ENCODE measurements at regions not wholly inside any gene's neighbourhood (a gene's known extent, or its start where the extent isn't known, plus 50 kb on each side); places are given as distances from the start of the nearest gene placed in this dataset.
"Not testable (repeated sequence)": the region's sequence is repeated elsewhere in the genome, so short reads cannot be mapped to it uniquely, and the experiment has no call there.

- not testable (repeated sequence) for H3K9ac ChIP-seq (ENCODE audit: low read length in 5 of 5); H3K27me3 ChIP-seq (ENCODE audit: control insufficient read depth in 5 of 5, insufficient read depth in 4 of 5, low read length in 5 of 5); H3K36me3 ChIP-seq (ENCODE audit: control insufficient read depth in 5 of 5, insufficient read depth in 5 of 5, low read length in 5 of 5); H3K4me1 ChIP-seq (ENCODE audit: control insufficient read depth in 5 of 5, insufficient read depth in 5 of 5, low read length in 5 of 5); H3K4me3 ChIP-seq (ENCODE audit: low read depth in 1 of 5, low read length in 5 of 5); H3K27ac ChIP-seq (ENCODE audit: low read depth, low read length); H3K9me3 ChIP-seq (ENCODE audit: control insufficient read depth in 5 of 5, low read length in 5 of 5)
Measured at GRCh38 chr2:91508816-91509215, 2817.3 kb downstream of the RPIA start.

- not testable (repeated sequence) for H3K9me3 ChIP-seq (ENCODE audit: control insufficient read depth in 5 of 5, low read length in 5 of 5); H3K9ac ChIP-seq (ENCODE audit: low read length in 5 of 5); H3K27me3 ChIP-seq (ENCODE audit: control insufficient read depth in 5 of 5, insufficient read depth in 4 of 5, low read length in 5 of 5); H3K36me3 ChIP-seq (ENCODE audit: control insufficient read depth in 5 of 5, insufficient read depth in 5 of 5, low read length in 5 of 5); H3K4me3 ChIP-seq (ENCODE audit: low read depth in 1 of 5, low read length in 5 of 5); H3K4me1 ChIP-seq (ENCODE audit: control insufficient read depth in 5 of 5, insufficient read depth in 5 of 5, low read length in 5 of 5); H3K27ac ChIP-seq (ENCODE audit: low read depth, low read length)
Measured at GRCh38 chr2:91509276-91509675, 2817.8 kb downstream of the RPIA start.

- H3K4me3 ChIP-seq (ENCODE audit: low read depth in 1 of 5, low read length in 5 of 5); H3K9me3 ChIP-seq (ENCODE audit: control insufficient read depth in 5 of 5, low read length in 5 of 5); H3K4me1 ChIP-seq (ENCODE audit: control insufficient read depth in 5 of 5, insufficient read depth in 5 of 5, low read length in 5 of 5); H3K9ac ChIP-seq (ENCODE audit: low read length in 5 of 5); H3K27ac ChIP-seq (ENCODE audit: low read depth, low read length); H3K27me3 ChIP-seq (ENCODE audit: control insufficient read depth in 5 of 5, insufficient read depth in 4 of 5, low read length in 5 of 5); H3K36me3 ChIP-seq (ENCODE audit: control insufficient read depth in 5 of 5, insufficient read depth in 5 of 5, low read length in 5 of 5): not testable (repeated sequence)
Measured at GRCh38 chr2:91511166-91511565, 2819.7 kb downstream of the RPIA start.

- H3K4me1 ChIP-seq (ENCODE audit: control insufficient read depth in 5 of 5, insufficient read depth in 5 of 5, low read length in 5 of 5); H3K9ac ChIP-seq (ENCODE audit: low read length in 5 of 5); H3K36me3 ChIP-seq (ENCODE audit: control insufficient read depth in 5 of 5, insufficient read depth in 5 of 5, low read length in 5 of 5); H3K27me3 ChIP-seq (ENCODE audit: control insufficient read depth in 5 of 5, insufficient read depth in 4 of 5, low read length in 5 of 5); H3K27ac ChIP-seq (ENCODE audit: low read depth, low read length); H3K9me3 ChIP-seq (ENCODE audit: control insufficient read depth in 5 of 5, low read length in 5 of 5); H3K4me3 ChIP-seq (ENCODE audit: low read depth in 1 of 5, low read length in 5 of 5): not testable (repeated sequence)
Measured at GRCh38 chr2:91515966-91516365, 2824.5 kb downstream of the RPIA start.

GRCh38 chr2:91516669-91517068 is 2825.2 kb downstream of the RPIA start:
- H3K36me3 ChIP-seq (ENCODE audit: control insufficient read depth in 5 of 5, insufficient read depth in 5 of 5, low read length in 5 of 5); H3K9ac ChIP-seq (ENCODE audit: low read length in 5 of 5); H3K4me1 ChIP-seq (ENCODE audit: control insufficient read depth in 5 of 5, insufficient read depth in 5 of 5, low read length in 5 of 5); H3K27me3 ChIP-seq (ENCODE audit: control insufficient read depth in 5 of 5, insufficient read depth in 4 of 5, low read length in 5 of 5); H3K9me3 ChIP-seq (ENCODE audit: control insufficient read depth in 5 of 5, low read length in 5 of 5); H3K4me3 ChIP-seq (ENCODE audit: low read depth in 1 of 5, low read length in 5 of 5); H3K27ac ChIP-seq (ENCODE audit: low read depth, low read length): not testable (repeated sequence)

GRCh38 chr2:91517846-91518245 is 2826.4 kb downstream of the RPIA start:
- not testable (repeated sequence) for H3K4me1 ChIP-seq (ENCODE audit: control insufficient read depth in 5 of 5, insufficient read depth in 5 of 5, low read length in 5 of 5); H3K36me3 ChIP-seq (ENCODE audit: control insufficient read depth in 5 of 5, insufficient read depth in 5 of 5, low read length in 5 of 5); H3K27me3 ChIP-seq (ENCODE audit: control insufficient read depth in 5 of 5, insufficient read depth in 4 of 5, low read length in 5 of 5); H3K4me3 ChIP-seq (ENCODE audit: low read depth in 1 of 5, low read length in 5 of 5); H3K27ac ChIP-seq (ENCODE audit: low read depth, low read length); H3K9me3 ChIP-seq (ENCODE audit: control insufficient read depth in 5 of 5, low read length in 5 of 5); H3K9ac ChIP-seq (ENCODE audit: low read length in 5 of 5)

GRCh38 chr2:91518361-91518981 is 2827.0 kb downstream of the RPIA start:
- not testable (repeated sequence) for H3K4me3 ChIP-seq (ENCODE audit: low read depth in 1 of 5, low read length in 5 of 5); H3K27me3 ChIP-seq (ENCODE audit: control insufficient read depth in 5 of 5, insufficient read depth in 4 of 5, low read length in 5 of 5); H3K27ac ChIP-seq (ENCODE audit: low read depth, low read length); H3K9me3 ChIP-seq (ENCODE audit: control insufficient read depth in 5 of 5, low read length in 5 of 5); H3K36me3 ChIP-seq (ENCODE audit: control insufficient read depth in 5 of 5, insufficient read depth in 5 of 5, low read length in 5 of 5); H3K4me1 ChIP-seq (ENCODE audit: control insufficient read depth in 5 of 5, insufficient read depth in 5 of 5, low read length in 5 of 5); H3K9ac ChIP-seq (ENCODE audit: low read length in 5 of 5)

- H3K4me1 ChIP-seq (ENCODE audit: control insufficient read depth in 5 of 5, insufficient read depth in 5 of 5, low read length in 5 of 5); H3K36me3 ChIP-seq (ENCODE audit: control insufficient read depth in 5 of 5, insufficient read depth in 5 of 5, low read length in 5 of 5); H3K9me3 ChIP-seq (ENCODE audit: control insufficient read depth in 5 of 5, low read length in 5 of 5); H3K9ac ChIP-seq (ENCODE audit: low read length in 5 of 5); H3K27me3 ChIP-seq (ENCODE audit: control insufficient read depth in 5 of 5, insufficient read depth in 4 of 5, low read length in 5 of 5); H3K27ac ChIP-seq (ENCODE audit: low read depth, low read length); H3K4me3 ChIP-seq (ENCODE audit: low read depth in 1 of 5, low read length in 5 of 5): not testable (repeated sequence)
Measured at GRCh38 chr2:91519359-91519758, 2827.9 kb downstream of the RPIA start.

GRCh38 chr2:91519914-91520313 is 2828.4 kb downstream of the RPIA start:
- H3K4me1 ChIP-seq (ENCODE audit: control insufficient read depth in 5 of 5, insufficient read depth in 5 of 5, low read length in 5 of 5); H3K27me3 ChIP-seq (ENCODE audit: control insufficient read depth in 5 of 5, insufficient read depth in 4 of 5, low read length in 5 of 5); H3K4me3 ChIP-seq (ENCODE audit: low read depth in 1 of 5, low read length in 5 of 5); H3K27ac ChIP-seq (ENCODE audit: low read depth, low read length); H3K36me3 ChIP-seq (ENCODE audit: control insufficient read depth in 5 of 5, insufficient read depth in 5 of 5, low read length in 5 of 5); H3K9ac ChIP-seq (ENCODE audit: low read length in 5 of 5); H3K9me3 ChIP-seq (ENCODE audit: control insufficient read depth in 5 of 5, low read length in 5 of 5): not testable (repeated sequence)

GRCh38 chr2:91520523-91520922 is 2829.1 kb downstream of the RPIA start:
- not testable (repeated sequence) for H3K27ac ChIP-seq (ENCODE audit: low read depth, low read length); H3K9me3 ChIP-seq (ENCODE audit: control insufficient read depth in 5 of 5, low read length in 5 of 5); H3K36me3 ChIP-seq (ENCODE audit: control insufficient read depth in 5 of 5, insufficient read depth in 5 of 5, low read length in 5 of 5); H3K4me1 ChIP-seq (ENCODE audit: control insufficient read depth in 5 of 5, insufficient read depth in 5 of 5, low read length in 5 of 5); H3K9ac ChIP-seq (ENCODE audit: low read length in 5 of 5); H3K27me3 ChIP-seq (ENCODE audit: control insufficient read depth in 5 of 5, insufficient read depth in 4 of 5, low read length in 5 of 5); H3K4me3 ChIP-seq (ENCODE audit: low read depth in 1 of 5, low read length in 5 of 5)

GRCh38 chr2:91520972-91521535 is 2829.6 kb downstream of the RPIA start:
- not testable (repeated sequence) for H3K4me1 ChIP-seq (ENCODE audit: control insufficient read depth in 5 of 5, insufficient read depth in 5 of 5, low read length in 5 of 5); H3K27me3 ChIP-seq (ENCODE audit: control insufficient read depth in 5 of 5, insufficient read depth in 4 of 5, low read length in 5 of 5); H3K9ac ChIP-seq (ENCODE audit: low read length in 5 of 5); H3K4me3 ChIP-seq (ENCODE audit: low read depth in 1 of 5, low read length in 5 of 5); H3K27ac ChIP-seq (ENCODE audit: low read depth, low read length); H3K9me3 ChIP-seq (ENCODE audit: control insufficient read depth in 5 of 5, low read length in 5 of 5); H3K36me3 ChIP-seq (ENCODE audit: control insufficient read depth in 5 of 5, insufficient read depth in 5 of 5, low read length in 5 of 5)
